ENCODE measurements at regions not wholly inside any gene's neighbourhood (a gene's known extent, or its start where the extent isn't known, plus 50 kb on each side); places are given as distances from the start of the nearest gene placed in this dataset.

DNA sequence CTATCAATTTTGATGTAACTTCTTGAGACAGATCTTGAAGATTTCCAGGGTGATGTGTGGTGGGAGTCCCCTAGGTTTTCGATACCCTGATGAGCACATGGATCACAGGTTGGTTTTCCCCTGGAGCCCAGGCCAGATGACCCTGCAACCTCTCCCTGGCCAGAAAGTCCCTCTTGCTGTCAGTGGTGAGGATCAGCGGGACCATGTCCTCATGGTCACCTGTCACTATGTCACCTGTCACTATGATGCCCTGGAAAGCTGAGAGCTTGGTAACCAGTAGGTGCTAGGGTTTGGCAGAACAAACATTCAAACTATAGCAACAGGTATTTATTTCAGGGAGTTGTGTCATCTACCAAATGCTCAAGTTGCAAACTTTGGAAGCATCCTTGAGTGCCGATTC, 197.9 kb downstream of the ARHGAP12 start:
- H3K9me3 Mint-ChIP-seq, result no peaks in the 10 kb centered on the region
- ATAC-seq, result no peak

DNA sequence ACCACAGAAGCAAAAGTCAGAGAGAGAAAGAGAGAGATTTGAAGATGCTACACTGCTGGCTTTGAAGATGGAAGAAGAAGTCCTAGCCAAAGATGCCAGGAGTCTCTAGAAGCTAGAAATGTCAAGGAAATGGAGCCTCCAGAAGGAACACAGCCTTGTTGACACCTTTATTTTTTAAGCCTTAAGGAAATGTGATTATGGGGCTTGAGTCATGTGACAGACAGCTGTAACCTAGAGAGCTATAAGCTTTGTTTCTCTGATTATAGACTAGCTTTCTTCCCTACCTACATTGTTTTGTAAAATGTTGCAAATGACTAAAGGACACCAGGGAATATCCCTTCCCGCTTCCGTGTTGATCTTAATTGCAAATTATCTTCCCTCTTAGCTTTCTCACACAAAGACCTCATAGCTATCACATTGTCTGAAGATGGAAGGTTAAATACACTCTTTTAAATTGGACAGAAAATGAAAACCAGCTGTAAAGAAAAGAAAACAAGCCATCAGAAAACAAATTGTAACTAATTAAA, 199.9 kb downstream of the ARHGAP12 start:
- no peak for ATAC-seq
- Mint-ChIP-seq H3K9me3 (no peaks in the 10 kb centered on the region), H3K4me3 (no peak overlapping the region), H3K4me1 (ENCODE audit: low read depth) (no peaks in the 10 kb centered on the region), H3K27me3 (ENCODE audit: low read depth) (peaks cover 12% of the 10 kb centered on the region), H3K36me3 (ENCODE audit: insufficient read depth) (no peaks in the 10 kb centered on the region)
- DNase-seq, result no peak

More for the DNA sequence above, 197.9 kb downstream of the ARHGAP12 start:
- no peaks in the 10 kb centered on the region for H3K4me1 Mint-ChIP-seq (ENCODE audit: low read depth)
- H3K36me3 Mint-ChIP-seq (ENCODE audit: insufficient read depth), result no peaks in the 10 kb centered on the region
- H3K27me3 Mint-ChIP-seq (ENCODE audit: low read depth), result peaks cover 9% of the 10 kb centered on the region
- no peak for DNase-seq
- H3K4me3 Mint-ChIP-seq, result no peak overlapping the region

DNA sequence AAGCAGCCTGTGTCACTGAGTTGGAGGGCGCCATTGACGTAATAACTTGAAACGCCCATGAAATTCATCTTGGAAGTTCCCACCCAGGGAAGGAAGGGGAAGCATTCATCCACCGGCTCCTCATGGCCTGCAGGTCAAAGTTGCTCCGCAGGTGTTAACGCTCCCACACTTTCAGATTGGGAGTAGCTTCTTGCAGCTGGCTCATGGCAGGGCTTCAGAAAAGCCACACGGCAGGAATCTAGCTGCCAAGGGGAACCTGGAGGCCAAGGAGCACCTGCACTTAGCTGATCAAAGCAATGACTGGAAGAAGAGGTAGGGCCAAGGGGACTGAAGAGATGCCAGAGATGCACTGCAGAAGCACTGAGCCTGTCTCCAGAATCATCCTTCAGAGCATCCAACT, 203.2 kb downstream of the ARHGAP12 start:
- no peak overlapping the region for H3K4me3 Mint-ChIP-seq

DNA sequence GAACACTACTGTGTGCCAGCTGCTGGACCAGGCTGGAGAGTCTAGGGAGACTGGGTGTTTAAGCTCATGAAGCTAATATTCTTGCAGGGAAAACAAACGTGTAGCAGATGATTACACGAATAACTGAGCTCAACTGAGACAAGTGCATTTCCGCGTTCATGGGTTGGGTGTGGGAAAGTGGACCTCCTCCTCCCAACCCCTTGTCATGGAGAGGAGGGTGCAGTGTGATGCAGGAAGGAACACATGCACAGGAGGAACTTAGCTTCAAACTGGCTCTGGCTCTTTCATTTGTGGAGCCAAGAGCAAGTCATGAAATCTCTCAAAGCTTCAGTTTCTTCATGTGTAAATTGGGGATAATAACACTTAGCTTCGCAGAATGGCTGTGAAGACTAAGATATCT, 204.3 kb downstream of the ARHGAP12 start:
- ATAC-seq, result no peak
- H3K27me3 Mint-ChIP-seq (ENCODE audit: low read depth), result peaks cover 8% of the 10 kb centered on the region
- H3K9me3 Mint-ChIP-seq, result no peaks in the 10 kb centered on the region
- no peaks in the 10 kb centered on the region for H3K36me3 Mint-ChIP-seq (ENCODE audit: insufficient read depth)
- H3K4me1 Mint-ChIP-seq (ENCODE audit: low read depth), result no peaks in the 10 kb centered on the region
- H3K4me3 Mint-ChIP-seq, result no peak overlapping the region
- DNase-seq, result no peak

More for the DNA sequence above, 203.2 kb downstream of the ARHGAP12 start:
- Mint-ChIP-seq H3K4me1 (ENCODE audit: low read depth) (no peaks in the 10 kb centered on the region), H3K27me3 (ENCODE audit: low read depth) (peaks cover 9% of the 10 kb centered on the region), H3K36me3 (ENCODE audit: insufficient read depth) (no peaks in the 10 kb centered on the region), H3K9me3 (no peaks in the 10 kb centered on the region)
- no peak for DNase-seq
- ATAC-seq, result no peak

DNA sequence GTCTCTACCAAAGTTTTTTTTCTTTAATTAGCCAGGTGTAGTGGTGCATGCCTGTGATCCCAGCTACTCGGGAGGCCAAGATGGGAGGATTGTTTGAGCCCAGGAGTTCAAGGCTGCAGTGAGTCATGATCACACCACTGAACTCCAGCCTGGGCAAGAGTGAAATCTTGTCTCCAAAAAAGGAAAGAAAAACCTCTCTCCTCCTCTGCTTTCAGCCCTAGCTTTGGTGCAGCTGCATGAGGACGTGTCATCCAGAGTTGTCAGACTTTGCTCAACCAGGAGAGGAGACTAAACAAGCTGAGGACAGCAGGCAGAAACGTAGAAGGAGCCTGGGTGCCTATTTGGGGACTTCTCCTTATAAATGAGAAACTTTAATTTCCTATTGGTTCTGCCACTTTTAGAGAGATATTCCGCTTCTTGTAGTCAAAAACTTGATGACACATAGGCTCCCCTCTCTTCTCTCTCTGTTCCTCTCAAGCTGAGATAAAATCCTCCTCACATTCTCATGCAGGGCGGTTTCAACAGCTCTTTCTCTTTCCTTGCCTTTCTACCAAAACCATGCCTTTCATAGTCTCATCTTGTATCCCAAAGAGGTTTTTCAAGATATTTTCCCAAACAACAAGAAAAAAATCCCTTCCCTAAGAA, 205.4 kb downstream of the ARHGAP12 start:
- Mint-ChIP-seq H3K36me3 (ENCODE audit: insufficient read depth) (no peaks in the 10 kb centered on the region), H3K9me3 (no peaks in the 10 kb centered on the region), H3K4me3 (no peak overlapping the region), H3K27me3 (ENCODE audit: low read depth) (peaks cover 8% of the 10 kb centered on the region), H3K4me1 (ENCODE audit: low read depth) (no peaks in the 10 kb centered on the region)
- ATAC-seq, result peak; percentile 18 to 37
- no peak for DNase-seq

DNA sequence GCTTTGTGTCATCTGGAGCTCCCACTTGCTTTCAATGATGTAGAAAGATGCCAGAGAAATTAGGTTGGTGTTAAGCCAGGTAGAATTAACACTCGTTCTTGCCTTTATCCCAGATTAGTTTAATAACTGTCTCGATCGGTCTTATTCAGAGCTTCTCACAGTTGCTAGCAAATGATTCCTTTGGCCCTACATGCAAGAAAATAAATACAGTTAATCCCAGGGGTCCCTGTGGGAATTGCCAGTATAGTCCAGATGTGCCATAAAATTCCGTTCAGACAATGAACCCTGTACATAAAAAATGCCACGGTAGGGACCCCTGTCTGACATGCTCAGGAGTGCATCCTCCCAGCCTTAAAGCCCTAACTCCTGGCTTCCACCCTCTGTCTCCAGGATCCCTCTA, 207.5 kb downstream of the ARHGAP12 start:
- H3K4me1 Mint-ChIP-seq (ENCODE audit: low read depth), result no peaks in the 10 kb centered on the region
- H3K27me3 Mint-ChIP-seq (ENCODE audit: low read depth), result peaks cover 3% of the 10 kb centered on the region
- H3K36me3 Mint-ChIP-seq (ENCODE audit: insufficient read depth), result no peaks in the 10 kb centered on the region
- H3K4me3 Mint-ChIP-seq, result no peak overlapping the region
- H3K9me3 Mint-ChIP-seq, result no peaks in the 10 kb centered on the region
- ATAC-seq, result no peak
- no peak for DNase-seq

DNA sequence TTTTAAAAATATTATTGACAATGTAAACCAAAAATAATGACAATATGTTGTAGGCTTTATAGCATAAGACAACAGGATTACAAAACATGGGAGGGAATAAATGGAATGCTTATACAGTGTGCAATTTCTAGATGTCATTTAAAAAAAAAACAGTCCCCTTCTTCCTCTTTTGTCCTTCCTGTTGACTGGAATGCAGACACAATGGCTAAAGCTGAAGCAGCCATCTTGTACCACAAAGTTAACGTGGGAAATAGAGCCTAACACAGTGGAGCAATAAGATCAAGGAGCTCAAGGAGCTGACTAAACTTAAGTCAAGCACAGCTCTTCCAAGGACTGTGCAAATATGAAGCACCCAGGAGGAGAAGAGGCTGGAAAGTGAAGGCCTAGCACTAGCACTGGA, 208.1 kb downstream of the ARHGAP12 start:
- DNase-seq (no peak), ATAC-seq (no peak)
- no peaks in the 10 kb centered on the region for H3K4me1 Mint-ChIP-seq (ENCODE audit: low read depth)
- peaks cover 3% of the 10 kb centered on the region for H3K27me3 Mint-ChIP-seq (ENCODE audit: low read depth)
- H3K9me3 Mint-ChIP-seq, result no peaks in the 10 kb centered on the region
- H3K4me3 Mint-ChIP-seq, result no peak overlapping the region
- no peaks in the 10 kb centered on the region for H3K36me3 Mint-ChIP-seq (ENCODE audit: insufficient read depth)

DNA sequence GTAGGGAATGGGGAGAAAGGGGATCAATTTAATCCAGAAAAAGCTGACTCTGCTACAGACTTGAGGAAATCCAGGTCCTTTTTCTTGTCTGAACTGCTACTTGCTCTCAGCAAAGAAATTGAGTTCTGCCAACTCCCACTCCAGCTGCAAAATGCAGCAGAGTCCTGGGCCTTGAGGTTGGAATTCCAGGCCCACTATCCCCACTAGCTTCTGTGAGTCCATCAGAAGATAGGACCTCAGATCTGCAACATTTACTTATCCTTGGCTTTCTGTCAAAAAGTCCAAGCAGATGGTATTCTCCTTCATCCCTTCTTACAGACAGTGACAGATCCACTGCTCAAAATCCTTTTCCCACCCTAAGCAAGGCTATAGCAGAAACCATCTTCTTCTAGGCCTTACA, 219.2 kb downstream of the ARHGAP12 start:
- H3K27me3 Mint-ChIP-seq (ENCODE audit: low read depth), result no peaks in the 10 kb centered on the region
- peaks cover 25% of the 10 kb centered on the region for H3K9me3 Mint-ChIP-seq
- peaks cover 22% of the 10 kb centered on the region for H3K4me1 Mint-ChIP-seq (ENCODE audit: low read depth)
- ATAC-seq, result no peak
- H3K36me3 Mint-ChIP-seq (ENCODE audit: insufficient read depth), result no peaks in the 10 kb centered on the region
- no peak for DNase-seq
- H3K4me3 Mint-ChIP-seq, result no peak overlapping the region

DNA sequence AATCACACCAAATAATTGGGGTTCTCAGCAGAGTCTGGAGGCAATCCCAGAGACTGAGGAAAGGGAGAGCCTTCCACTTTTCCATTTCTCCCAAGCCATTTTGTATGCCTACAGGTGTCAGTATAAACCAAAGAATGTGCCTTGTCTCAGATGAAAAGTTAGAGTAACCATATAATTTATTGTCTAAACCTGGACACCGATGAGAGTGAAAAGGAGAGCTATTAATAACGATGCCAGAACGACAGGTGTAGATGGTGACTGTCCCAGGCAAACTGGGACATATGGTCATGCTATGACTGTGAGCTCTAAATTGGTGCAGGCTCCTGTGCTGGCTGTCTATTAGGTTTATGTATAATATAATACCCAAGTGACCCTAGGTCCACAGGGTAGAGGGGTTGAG, 219.6 kb downstream of the ARHGAP12 start:
- no peak overlapping the region for H3K4me3 Mint-ChIP-seq
- H3K36me3 Mint-ChIP-seq (ENCODE audit: insufficient read depth), result no peaks in the 10 kb centered on the region
- H3K27me3 Mint-ChIP-seq (ENCODE audit: low read depth), result no peaks in the 10 kb centered on the region
- ATAC-seq (no peak), DNase-seq (no peak)
- peaks cover 22% of the 10 kb centered on the region for H3K4me1 Mint-ChIP-seq (ENCODE audit: low read depth)
- peaks cover 25% of the 10 kb centered on the region for H3K9me3 Mint-ChIP-seq

DNA sequence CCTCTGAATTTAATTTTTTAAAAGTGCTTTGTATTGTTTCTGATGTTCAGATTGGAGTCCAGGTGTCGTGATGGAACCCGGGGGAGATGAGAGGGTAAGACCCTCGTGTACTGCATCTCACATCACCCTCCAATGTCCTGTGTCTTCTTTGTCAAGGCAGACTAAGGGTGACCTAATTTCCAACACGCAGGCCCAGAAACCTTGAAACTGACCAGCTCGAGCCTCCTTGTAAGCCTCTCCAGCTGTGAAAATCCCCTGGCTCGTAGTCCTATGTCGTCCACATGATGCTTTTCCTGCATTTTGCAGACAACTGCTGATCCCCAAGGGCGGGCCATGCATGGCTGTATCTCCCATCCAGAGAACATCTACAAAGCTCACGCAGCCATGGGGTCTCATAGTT, 220.2 kb downstream of the ARHGAP12 start:
- DNase-seq, result no peak
- Mint-ChIP-seq H3K4me1 (ENCODE audit: low read depth) (peaks cover 22% of the 10 kb centered on the region), H3K9me3 (peaks cover 25% of the 10 kb centered on the region), H3K27me3 (ENCODE audit: low read depth) (no peaks in the 10 kb centered on the region), H3K4me3 (no peak overlapping the region), H3K36me3 (ENCODE audit: insufficient read depth) (no peaks in the 10 kb centered on the region)
- ATAC-seq, result no peak

DNA sequence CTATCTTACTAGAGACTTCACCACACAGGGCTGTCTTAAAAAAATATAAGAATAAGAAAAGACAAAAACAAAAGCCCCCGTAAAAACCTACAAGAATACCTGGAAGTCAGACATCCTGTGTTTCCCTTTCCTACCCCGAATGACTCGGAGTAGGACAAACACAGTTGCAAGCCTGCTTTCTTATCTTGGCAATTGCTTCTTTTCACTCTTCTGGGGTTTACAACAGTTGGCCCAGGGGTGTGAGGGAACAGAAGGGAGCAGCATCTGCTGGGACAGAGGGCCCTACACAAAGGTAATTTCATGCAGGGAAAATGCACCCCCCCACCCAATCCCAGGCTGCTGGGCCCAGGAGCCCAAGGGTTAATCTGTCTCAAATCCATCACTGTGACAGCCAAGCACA, 220.6 kb downstream of the ARHGAP12 start:
- no peak for DNase-seq

DNA sequence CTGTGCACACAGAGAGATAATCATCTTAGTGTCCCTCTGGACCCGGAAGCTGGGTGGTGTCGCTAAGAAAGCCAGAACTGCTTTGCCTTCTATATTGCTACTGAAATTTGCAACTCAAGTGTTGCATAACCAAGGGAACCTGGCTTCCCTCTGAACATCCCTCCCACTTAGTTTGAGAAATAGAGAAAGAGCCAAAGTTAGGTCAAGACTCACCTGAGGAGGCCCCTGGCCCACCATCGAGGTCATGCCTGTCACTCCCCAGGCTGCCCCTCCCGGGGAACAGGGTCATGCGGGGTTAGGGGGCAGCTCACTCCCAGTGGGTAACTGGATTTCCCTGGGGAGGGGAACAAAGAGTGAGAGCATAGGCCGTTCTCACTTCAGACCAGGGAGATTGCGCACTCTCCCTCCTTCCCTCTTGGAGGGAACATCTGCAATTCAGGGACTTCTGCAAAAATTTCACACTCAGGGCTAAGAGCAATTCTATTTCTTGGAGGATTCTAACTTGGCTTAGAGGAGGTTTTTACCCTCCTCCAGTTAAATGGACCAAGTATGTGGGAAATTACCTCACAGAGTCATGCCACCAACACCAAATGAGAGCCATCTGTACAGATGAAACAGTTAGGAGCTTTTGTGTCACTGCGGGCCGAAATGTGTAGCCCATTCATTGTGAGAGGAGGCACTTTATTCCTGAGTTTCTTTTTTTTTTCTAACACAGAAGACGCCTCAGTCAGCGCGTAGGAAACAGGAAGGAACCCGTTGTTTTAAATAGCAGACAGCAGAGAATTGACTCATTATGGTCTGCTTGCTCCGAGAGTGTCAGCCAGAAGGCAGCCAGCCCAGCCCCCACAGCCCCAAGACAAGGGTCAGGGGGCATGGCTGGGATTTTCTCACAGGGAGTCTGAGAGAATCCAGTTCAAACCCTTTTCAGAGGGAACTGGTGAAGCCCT, 221.3 kb downstream of the ARHGAP12 start:
- peak overlapping the region; percentile 1 for H3K4me3 Mint-ChIP-seq
- peak; percentile 18 for DNase-seq
- H3K4me1 Mint-ChIP-seq (ENCODE audit: low read depth), result peaks cover 22% of the 10 kb centered on the region
- H3K27me3 Mint-ChIP-seq (ENCODE audit: low read depth), result no peaks in the 10 kb centered on the region
- no peaks in the 10 kb centered on the region for H3K36me3 Mint-ChIP-seq (ENCODE audit: insufficient read depth)
- ATAC-seq, result peak; percentile 86 to 88
- peaks cover 20% of the 10 kb centered on the region for H3K9me3 Mint-ChIP-seq

More for the DNA sequence above, 220.6 kb downstream of the ARHGAP12 start:
- Mint-ChIP-seq H3K4me1 (ENCODE audit: low read depth) (peaks cover 22% of the 10 kb centered on the region), H3K36me3 (ENCODE audit: insufficient read depth) (no peaks in the 10 kb centered on the region), H3K27me3 (ENCODE audit: low read depth) (no peaks in the 10 kb centered on the region), H3K9me3 (peaks cover 25% of the 10 kb centered on the region), H3K4me3 (no peak overlapping the region)
- peak; percentile 5 to 12 for ATAC-seq

DNA sequence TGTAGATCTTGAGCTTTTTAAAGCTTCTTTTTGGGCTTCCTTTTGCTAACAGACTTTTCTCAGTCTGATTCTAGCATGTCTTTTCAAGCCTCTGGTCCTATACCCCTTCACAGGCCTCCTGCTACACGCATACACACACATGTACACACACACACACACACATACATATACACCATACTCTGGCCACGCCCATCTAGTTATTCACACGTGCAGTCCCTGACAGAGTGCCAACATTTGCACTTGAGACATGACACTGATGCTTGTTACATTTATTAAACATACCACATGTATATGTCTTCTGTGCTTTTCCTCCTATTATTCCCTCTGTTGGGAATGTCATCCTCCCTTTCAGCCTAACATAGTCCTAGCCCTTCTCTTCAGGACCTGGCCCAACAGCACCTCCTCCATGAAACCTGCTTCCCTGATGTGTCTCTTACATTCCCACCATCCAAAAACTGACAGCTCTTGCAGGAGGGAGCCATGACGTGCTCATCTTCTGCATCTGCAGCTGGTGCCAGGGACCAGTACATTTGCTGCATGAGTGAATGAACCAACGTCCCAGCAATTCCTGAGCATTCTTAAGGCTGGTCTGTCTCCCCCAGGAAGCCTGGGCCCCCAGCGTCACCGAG, 222.1 kb downstream of the ARHGAP12 start:
- Mint-ChIP-seq H3K9me3 (peaks cover 13% of the 10 kb centered on the region), H3K4me3 (no peak overlapping the region), H3K27me3 (ENCODE audit: low read depth) (no peaks in the 10 kb centered on the region), H3K4me1 (ENCODE audit: low read depth) (peaks cover 22% of the 10 kb centered on the region), H3K36me3 (ENCODE audit: insufficient read depth) (no peaks in the 10 kb centered on the region)
- ATAC-seq (no peak), DNase-seq (no peak)

DNA sequence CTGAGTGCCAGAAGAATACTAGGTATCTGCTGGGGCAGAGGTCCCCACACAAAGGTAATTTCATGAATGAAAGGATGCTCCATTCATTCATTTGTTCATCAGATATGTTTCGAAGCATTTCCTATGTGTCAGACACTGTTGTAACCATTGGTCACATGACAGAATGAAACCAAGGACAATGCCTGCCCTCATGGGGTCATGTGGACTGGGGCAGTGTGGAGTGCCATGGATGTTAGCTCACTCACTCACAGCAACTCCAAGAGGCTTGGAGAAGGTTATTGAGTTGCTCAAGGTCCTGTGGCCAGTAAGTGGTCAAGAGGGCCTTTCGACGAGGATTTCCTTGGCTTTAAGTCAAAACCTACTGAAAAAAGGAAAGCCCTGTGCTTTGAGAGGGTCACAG, 223.5 kb downstream of the ARHGAP12 start:
- ATAC-seq (no peak), DNase-seq (no peak)
- no peaks in the 10 kb centered on the region for H3K36me3 Mint-ChIP-seq (ENCODE audit: insufficient read depth)
- peaks cover 7% of the 10 kb centered on the region for H3K9me3 Mint-ChIP-seq
- no peaks in the 10 kb centered on the region for H3K27me3 Mint-ChIP-seq (ENCODE audit: low read depth)
- no peak overlapping the region for H3K4me3 Mint-ChIP-seq
- H3K4me1 Mint-ChIP-seq (ENCODE audit: low read depth), result peaks cover 22% of the 10 kb centered on the region
